Esophagus muscularis mucosa (tissue), 3 donors: ENCODE measurements at regions not wholly inside any gene's neighbourhood (a gene's known extent, or its start where the extent isn't known, plus 50 kb on each side); places are given as distances from the start of the nearest gene placed in this dataset.

Experiments used
- POLR2A ChIP-seq: fragments of 450-650 bp; IDR thresholded peaks from one replicate; pipeline ENCODE4 v1.6.1; 2017; ENCODE audit warnings: antibody characterized with exemption, moderate library complexity, mild to moderate bottlenecking, low read depth
- TF ChIP-seq, protein P1 (sequence below), 3 experiments: fragments of 200-600 bp in 2 of 3; fragments of 450-650 bp in 1 of 3; sonication (generic) in 2 of 3; IDR thresholded peaks; one replicate each; pipeline ENCODE4 v1.5.1; 2017 to 2019; ENCODE audit warnings: antibody characterized with exemption in 3 of 3, mild to moderate bottlenecking in 2 of 3, moderate library complexity in 1 of 3

GRCh38 chr2:18362696-18363095 lies 197.8 kb downstream of the RDH14 start:
- TF ChIP-seq POLR2A, result no peak
- TF ChIP-seq, protein P1, sequence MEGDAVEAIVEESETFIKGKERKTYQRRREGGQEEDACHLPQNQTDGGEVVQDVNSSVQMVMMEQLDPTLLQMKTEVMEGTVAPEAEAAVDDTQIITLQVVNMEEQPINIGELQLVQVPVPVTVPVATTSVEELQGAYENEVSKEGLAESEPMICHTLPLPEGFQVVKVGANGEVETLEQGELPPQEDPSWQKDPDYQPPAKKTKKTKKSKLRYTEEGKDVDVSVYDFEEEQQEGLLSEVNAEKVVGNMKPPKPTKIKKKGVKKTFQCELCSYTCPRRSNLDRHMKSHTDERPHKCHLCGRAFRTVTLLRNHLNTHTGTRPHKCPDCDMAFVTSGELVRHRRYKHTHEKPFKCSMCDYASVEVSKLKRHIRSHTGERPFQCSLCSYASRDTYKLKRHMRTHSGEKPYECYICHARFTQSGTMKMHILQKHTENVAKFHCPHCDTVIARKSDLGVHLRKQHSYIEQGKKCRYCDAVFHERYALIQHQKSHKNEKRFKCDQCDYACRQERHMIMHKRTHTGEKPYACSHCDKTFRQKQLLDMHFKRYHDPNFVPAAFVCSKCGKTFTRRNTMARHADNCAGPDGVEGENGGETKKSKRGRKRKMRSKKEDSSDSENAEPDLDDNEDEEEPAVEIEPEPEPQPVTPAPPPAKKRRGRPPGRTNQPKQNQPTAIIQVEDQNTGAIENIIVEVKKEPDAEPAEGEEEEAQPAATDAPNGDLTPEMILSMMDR (IDR thresholded peaks at IDR 0.05), result no peak
